ENCODE measurements at regions not wholly inside any gene's neighbourhood (a gene's known extent, or its start where the extent isn't known, plus 50 kb on each side); places are given as distances from the start of the nearest gene placed in this dataset.

DNA sequence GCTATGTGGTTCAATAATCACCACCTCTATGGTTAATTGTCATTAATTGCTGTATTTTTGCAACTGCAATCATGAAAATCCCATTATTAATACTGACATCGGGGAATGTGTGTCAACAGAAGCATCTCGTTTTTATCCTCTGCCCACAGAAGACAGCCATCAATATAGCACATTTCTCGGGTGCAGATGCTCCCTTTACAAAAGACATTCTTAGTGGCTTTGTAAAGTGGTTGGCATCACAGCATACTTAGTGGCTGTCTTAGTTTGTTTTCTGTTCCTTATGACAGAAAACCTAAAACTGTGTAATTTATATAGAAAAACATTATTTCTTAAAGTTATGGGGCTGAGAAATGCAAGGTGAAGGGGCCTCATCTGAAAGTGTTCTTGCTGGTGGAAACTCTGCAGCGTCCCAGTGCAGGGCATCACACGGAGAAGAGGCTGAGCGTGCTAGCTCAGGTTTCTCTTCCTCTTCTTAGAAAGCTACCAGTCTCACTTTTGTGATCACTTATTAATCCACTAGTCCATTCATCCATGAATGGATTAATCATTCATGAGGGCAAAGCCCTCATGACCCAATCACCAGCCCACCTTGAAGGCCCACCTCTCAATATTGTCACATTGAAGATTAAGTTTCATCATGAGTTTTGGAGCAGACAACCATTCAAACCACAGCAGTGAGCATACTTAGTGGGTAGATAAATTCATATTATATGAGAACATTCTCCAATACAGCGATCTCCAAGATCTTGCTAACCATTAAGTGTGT lies 1067.7 kb upstream of the PABPC4L start:
- intact Hi-C loops (cut with DNase I), result no loop called here
- WGBS, 3 donors, result 89 to 92% (median 90%) methylated on average over 7 of the region's 7 CpGs
- H3K27ac ChIP-seq, result no peak overlapping the region
- DNase-seq (no peak), ATAC-seq (no peak)
- no peaks in the 10 kb centered on the region for H3K27me3 ChIP-seq (ENCODE audit: insufficient read depth in 3 of 3, low read length in 2 of 3)
- H3K4me1 ChIP-seq, result no peaks in the 10 kb centered on the region
- H3K9me3 ChIP-seq, result no peaks in the 10 kb centered on the region
- no peak overlapping the region for H3K4me3 ChIP-seq
- H3K36me3 ChIP-seq (ENCODE audit: insufficient read depth in 1 of 2, low read depth in 1 of 2), result no peaks in the 10 kb centered on the region
- TF ChIP-seq, protein P1, sequence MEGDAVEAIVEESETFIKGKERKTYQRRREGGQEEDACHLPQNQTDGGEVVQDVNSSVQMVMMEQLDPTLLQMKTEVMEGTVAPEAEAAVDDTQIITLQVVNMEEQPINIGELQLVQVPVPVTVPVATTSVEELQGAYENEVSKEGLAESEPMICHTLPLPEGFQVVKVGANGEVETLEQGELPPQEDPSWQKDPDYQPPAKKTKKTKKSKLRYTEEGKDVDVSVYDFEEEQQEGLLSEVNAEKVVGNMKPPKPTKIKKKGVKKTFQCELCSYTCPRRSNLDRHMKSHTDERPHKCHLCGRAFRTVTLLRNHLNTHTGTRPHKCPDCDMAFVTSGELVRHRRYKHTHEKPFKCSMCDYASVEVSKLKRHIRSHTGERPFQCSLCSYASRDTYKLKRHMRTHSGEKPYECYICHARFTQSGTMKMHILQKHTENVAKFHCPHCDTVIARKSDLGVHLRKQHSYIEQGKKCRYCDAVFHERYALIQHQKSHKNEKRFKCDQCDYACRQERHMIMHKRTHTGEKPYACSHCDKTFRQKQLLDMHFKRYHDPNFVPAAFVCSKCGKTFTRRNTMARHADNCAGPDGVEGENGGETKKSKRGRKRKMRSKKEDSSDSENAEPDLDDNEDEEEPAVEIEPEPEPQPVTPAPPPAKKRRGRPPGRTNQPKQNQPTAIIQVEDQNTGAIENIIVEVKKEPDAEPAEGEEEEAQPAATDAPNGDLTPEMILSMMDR (IDR thresholded peaks at IDR 0.05), result no peak

DNA sequence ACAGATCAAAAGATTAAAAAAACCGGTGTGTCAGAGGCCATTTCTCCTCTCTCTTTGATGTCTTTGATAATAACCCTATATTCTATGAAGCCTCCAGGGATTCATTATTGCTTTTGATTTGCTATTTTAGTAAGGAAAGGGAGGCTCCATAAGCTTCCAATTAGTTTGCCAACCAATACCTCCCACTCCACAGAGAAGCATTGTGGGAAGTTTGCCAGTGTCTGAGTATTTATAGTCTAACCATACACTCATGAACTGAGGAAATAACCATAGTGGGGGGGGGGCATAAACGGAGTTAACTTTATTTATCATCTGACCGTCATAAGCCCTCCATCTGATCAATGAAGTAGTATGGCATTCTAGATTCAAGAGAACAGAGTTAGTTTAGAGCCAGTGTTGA lies 1066.8 kb upstream of the PABPC4L start:
- H3K27ac ChIP-seq, result no peak overlapping the region
- 78 to 83% (median 80%) methylated on average over 3 of the region's 3 CpGs for WGBS, 3 donors
- TF ChIP-seq, protein P1 (IDR thresholded peaks at IDR 0.05), result no peak
- no peaks in the 10 kb centered on the region for H3K9me3 ChIP-seq
- intact Hi-C loops (cut with DNase I), result no loop called here
- ATAC-seq (no peak), DNase-seq (no peak)
- no peaks in the 10 kb centered on the region for H3K27me3 ChIP-seq (ENCODE audit: insufficient read depth in 3 of 3, low read length in 2 of 3)
- no peaks in the 10 kb centered on the region for H3K4me1 ChIP-seq
- H3K36me3 ChIP-seq (ENCODE audit: insufficient read depth in 1 of 2, low read depth in 1 of 2), result no peaks in the 10 kb centered on the region
- H3K4me3 ChIP-seq, result no peak overlapping the region

DNA sequence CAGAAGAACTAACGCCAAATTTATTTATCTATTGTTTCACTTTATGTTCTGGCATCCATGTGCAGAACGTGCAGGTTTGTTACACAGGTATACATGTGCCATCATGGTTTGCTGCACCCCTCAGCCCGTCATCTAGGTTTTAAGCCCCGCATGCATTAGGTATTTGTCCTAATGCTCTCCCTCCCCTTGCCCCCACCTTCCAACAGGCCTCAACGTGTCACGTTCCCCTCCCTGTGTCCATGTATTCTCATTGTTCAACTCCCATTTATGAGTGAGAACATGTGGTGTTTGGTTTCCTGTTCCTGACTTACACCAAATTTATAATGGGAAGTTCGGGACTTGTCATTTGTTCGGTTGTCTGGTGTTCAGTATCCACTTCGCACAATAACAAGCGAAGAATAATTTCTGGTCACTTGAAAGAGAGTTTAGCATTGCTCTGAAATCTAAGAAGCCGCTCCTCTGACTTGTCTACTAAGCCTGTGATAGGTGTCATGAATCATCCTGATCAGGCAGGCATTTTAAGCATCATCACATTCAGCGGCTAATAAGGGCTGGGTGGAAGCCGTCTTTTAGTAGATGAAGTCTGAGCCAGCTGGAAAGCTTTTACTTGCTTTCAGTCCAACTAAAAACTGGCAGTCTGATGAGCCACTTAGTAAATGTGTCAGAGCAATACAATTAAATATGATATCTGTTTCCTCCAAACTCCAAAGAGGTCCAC lies 1065.7 kb upstream of the PABPC4L start:
- Histone ChIP-seq H3K36me3 (ENCODE audit: insufficient read depth in 1 of 2, low read depth in 1 of 2) (no peaks in the 10 kb centered on the region), H3K27me3 (ENCODE audit: insufficient read depth in 3 of 3, low read length in 2 of 3) (no peaks in the 10 kb centered on the region), H3K4me3 (no peak overlapping the region), H3K9me3 (no peaks in the 10 kb centered on the region), H3K27ac (no peak overlapping the region), H3K4me1 (no peaks in the 10 kb centered on the region)
- intact Hi-C loops (cut with DNase I), result no loop called here
- DNase-seq, result no peak
- no peak for ATAC-seq
- TF ChIP-seq, protein P1 (IDR thresholded peaks at IDR 0.05), result no peak
- 36 to 43% (median 40%) methylated on average over 13 of the region's 13 CpGs for WGBS, 3 donors

DNA sequence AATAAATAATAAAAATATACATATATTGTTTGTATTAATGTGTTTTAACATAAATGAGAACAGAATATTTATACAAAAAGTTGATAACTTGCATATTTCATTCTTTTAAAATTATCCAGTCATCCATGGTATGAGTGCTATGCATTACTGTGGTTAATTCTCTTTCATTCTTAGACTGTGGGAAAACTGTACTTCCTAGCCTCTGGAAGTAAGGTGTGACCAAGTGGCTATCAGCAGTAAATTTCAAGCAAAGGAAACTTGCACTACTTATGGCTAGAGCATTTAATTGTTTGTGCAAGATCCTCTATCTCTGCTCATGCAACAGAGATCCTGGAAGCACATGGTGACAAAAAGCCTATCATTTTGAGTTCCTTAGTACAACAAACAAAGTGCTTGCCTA lies 1054.5 kb upstream of the PABPC4L start:
- Histone ChIP-seq H3K4me1 (no peaks in the 10 kb centered on the region), H3K9me3 (no peaks in the 10 kb centered on the region)
- intact Hi-C loops (cut with DNase I), result no loop called here

More for the DNA sequence above, 1054.5 kb upstream of the PABPC4L start:
- DNase-seq (no peak), ATAC-seq (no peak)
- TF ChIP-seq, protein P1 (IDR thresholded peaks at IDR 0.05), result no peak
- Histone ChIP-seq H3K36me3 (ENCODE audit: insufficient read depth in 1 of 2, low read depth in 1 of 2) (no peaks in the 10 kb centered on the region), H3K4me3 (no peak overlapping the region), H3K27ac (no peak overlapping the region), H3K27me3 (ENCODE audit: insufficient read depth in 3 of 3, low read length in 2 of 3) (no peaks in the 10 kb centered on the region)
